ENCODE measurements at regions not wholly inside any gene's neighbourhood (a gene's known extent, or its start where the extent isn't known, plus 50 kb on each side); places are given as distances from the start of the nearest gene placed in this dataset.

- DNase-seq (ENCODE audit: low read depth): no peak
These were observed 116.1 kb downstream of the UQCRFS1 start for GRCh38 chr19:29096896-29097295.

GRCh38 chr19:29093553-29093908 is 119.4 kb downstream of the UQCRFS1 start:
- no peak for DNase-seq (ENCODE audit: low read depth)

- no peak for DNase-seq (ENCODE audit: low read depth)
These were observed 120.0 kb downstream of the UQCRFS1 start for GRCh38 chr19:29092712-29093552.

- no peak for DNase-seq (ENCODE audit: low read depth)
These were observed 122.0 kb downstream of the UQCRFS1 start for GRCh38 chr19:29090783-29091526.

- no peak for DNase-seq (ENCODE audit: low read depth)
These were observed 123.6 kb downstream of the UQCRFS1 start for GRCh38 chr19:29089315-29089870.

GRCh38 chr19:29088761-29089160 is 124.2 kb downstream of the UQCRFS1 start:
- no peak for DNase-seq (ENCODE audit: low read depth)

- no peak for DNase-seq (ENCODE audit: low read depth)
These were observed 126.3 kb downstream of the UQCRFS1 start for GRCh38 chr19:29086646-29087045.

GRCh38 chr19:29086182-29086581 is 126.8 kb downstream of the UQCRFS1 start:
- DNase-seq (ENCODE audit: low read depth): no peak

- DNase-seq (ENCODE audit: low read depth): no peak
These were observed 127.3 kb downstream of the UQCRFS1 start for GRCh38 chr19:29085630-29086029.

GRCh38 chr19:29085206-29085605 is 127.7 kb downstream of the UQCRFS1 start:
- DNase-seq (ENCODE audit: low read depth): no peak

- no peak for DNase-seq (ENCODE audit: low read depth)
These were observed 128.7 kb downstream of the UQCRFS1 start for GRCh38 chr19:29084266-29084665.

GRCh38 chr19:29083863-29084262 is 129.1 kb downstream of the UQCRFS1 start:
- no peak for DNase-seq (ENCODE audit: low read depth)

- DNase-seq (ENCODE audit: low read depth): no peak
These were observed 133.5 kb downstream of the UQCRFS1 start for GRCh38 chr19:29079356-29080032.

- DNase-seq (ENCODE audit: low read depth): no peak
These were observed 136.0 kb downstream of the UQCRFS1 start for GRCh38 chr19:29076963-29077362.

- no peak for DNase-seq (ENCODE audit: low read depth)
These were observed 136.8 kb downstream of the UQCRFS1 start for GRCh38 chr19:29076161-29076560.

GRCh38 chr19:29075149-29075548 is 137.8 kb downstream of the UQCRFS1 start:
- no peak for DNase-seq (ENCODE audit: low read depth)

- no peak for DNase-seq (ENCODE audit: low read depth)
These were observed 138.4 kb downstream of the UQCRFS1 start for GRCh38 chr19:29074579-29074978.

GRCh38 chr19:29067831-29068230 is 145.1 kb downstream of the UQCRFS1 start:
- DNase-seq (ENCODE audit: low read depth): no peak

- DNase-seq (ENCODE audit: low read depth): no peak
These were observed 150.2 kb downstream of the UQCRFS1 start for GRCh38 chr19:29062475-29063435.

GRCh38 chr19:29060813-29061364 is 152.1 kb downstream of the UQCRFS1 start:
- DNase-seq (ENCODE audit: low read depth): no peak

GRCh38 chr19:29056535-29056934 is 156.4 kb downstream of the UQCRFS1 start:
- DNase-seq (ENCODE audit: low read depth): peak; percentile 1
